HepG2 (cell line): ENCODE measurements at regions not wholly inside any gene's neighbourhood (a gene's known extent, or its start where the extent isn't known, plus 50 kb on each side); places are given as distances from the start of the nearest gene placed in this dataset.

Experiments
- ATAC-seq: fragments of 200-7000 bp; cut with Tn5 transposase; 3 replicates; pipeline ENCODE4 v1.9.1; 2020; ENCODE audit warnings: mild to moderate bottlenecking, moderate library complexity
- BruUV-seq: library from RNA; stranded (reverse); fragments of 400-500 nt; replicated peaks from 2 replicates; lab custom pipeline; 2021; lab: Mats Ljungman, UMichigan
- CTCF ChIA-PET: fragments of 300-600 bp; formaldehyde crosslinking; extraction: SDS; loops from one replicate; lab custom pipeline; 2021; ENCODE audit warnings: low total read pairs, inconsistent platforms, low intra/inter-chr PET ratio; lab: Yijun Ruan, JAX
- POLR2A ChIA-PET: fragments of 350-600 bp; sonication (Branson Sonifier 250); formaldehyde crosslinking; loops from one replicate; lab custom pipeline; 2020; ENCODE audit warnings: antibody characterized with exemption, inconsistent platforms; lab: Yijun Ruan, JAX
- DNase-seq: peaks from one replicate; pipeline ENCODE4 v3.0.0-alpha.2; 2015; ENCODE audit warnings: low spot score
- FAIRE-seq: peaks from 3 replicates; lab custom pipeline; 2011; peaks lifted over from hg19 to GRCh38; lab: Jason Lieb, UNC
- H2AFZ ChIP-seq: one replicate; pipeline ENCODE4 v1.6.1; 2011; ENCODE audit warnings: low read length, inconsistent platforms
- H3K27ac ChIP-seq: fragments of 300-600 bp; 3 replicates; pipeline ENCODE4 v1.8.0; 2011; ENCODE audit warnings: mixed run types, mild to moderate bottlenecking, mixed read lengths, low read length, inconsistent platforms; ENCODE audit not compliant: insufficient read depth; ENCODE audit errors: extremely low read length
- H3K27me3 ChIP-seq, 2 experiments: fragments of 200-600 bp in 1 of 2; 2 replicates in 1 of 2; 3 replicates in 1 of 2; pipeline versions ENCODE4 v1.6.0 to v1.8.0; 2011; ENCODE audit warnings: low read length in 2 of 2, mild to moderate bottlenecking in 2 of 2, moderate library complexity in 2 of 2, inconsistent platforms in 1 of 2; ENCODE audit not compliant: insufficient read depth in 2 of 2, control insufficient read depth in 1 of 2
- H3K36me3 ChIP-seq, 2 experiments: fragments of 200-600 bp in 1 of 2; replicated peaks in 1 of 2; 2 replicates in 1 of 2; 3 replicates in 1 of 2; pipeline versions ENCODE4 v1.5.1 to v1.8.0; 2011; ENCODE audit warnings: low read length in 2 of 2, inconsistent platforms in 1 of 2; ENCODE audit not compliant: insufficient read depth in 2 of 2, control insufficient read depth in 1 of 2
- H3K4me1 ChIP-seq: 2 replicates; pipeline ENCODE4 v1.5.1; 2012; ENCODE audit warnings: low read length, inconsistent platforms; ENCODE audit not compliant: insufficient read depth
- H3K4me2 ChIP-seq: 2 replicates; pipeline ENCODE4 v1.6.0; 2011; ENCODE audit warnings: low read depth, low read length, inconsistent platforms
- H3K4me3 ChIP-seq, 3 experiments: fragments of 200-600 bp in 1 of 3; sonication (generic), shearing (Covaris generic) in 1 of 3; replicated peaks in 1 of 3; 2 replicates each; pipeline ENCODE4 v1.5.1; 2011 to 2016; ENCODE audit warnings: low read length in 3 of 3, inconsistent platforms in 2 of 3, low read depth in 2 of 3, mild to moderate bottlenecking in 2 of 3, control low read depth in 1 of 3, mixed read lengths in 1 of 3; ENCODE audit not compliant: insufficient read depth in 1 of 3
- H3K79me2 ChIP-seq: one replicate; pipeline ENCODE4 v1.6.1; 2011; ENCODE audit warnings: low read length, inconsistent platforms; ENCODE audit not compliant: insufficient read depth
- H3K9ac ChIP-seq: 2 replicates; pipeline ENCODE4 v1.6.0; 2011; ENCODE audit warnings: mild to moderate bottlenecking, low read depth, low read length, inconsistent platforms; ENCODE audit not compliant: insufficient read depth
- H3K9me3 ChIP-seq: 2 replicates; pipeline ENCODE4 v1.5.1; 2012; ENCODE audit warnings: mild to moderate bottlenecking, low read length
- H4K20me1 ChIP-seq: 2 replicates; pipeline ENCODE4 v1.6.0; 2011; ENCODE audit warnings: inconsistent platforms, mild to moderate bottlenecking, low read length, moderate library complexity; ENCODE audit not compliant: insufficient read depth
- JUNB ChIP-seq: sonication (generic); formaldehyde crosslinking; IDR thresholded peaks from 2 replicates; pipeline ENCODE4 v1.8.0; 2022; ENCODE audit warnings: missing genetic modification reagents, mild to moderate bottlenecking, borderline replicate concordance
- MED1 ChIP-seq: sonication (generic); formaldehyde crosslinking; IDR thresholded peaks from 2 replicates; pipeline ENCODE4 v1.4.0; 2020; ENCODE audit warnings: missing genetic modification reagents
- PAX8 ChIP-seq: sonication (generic); formaldehyde crosslinking; IDR thresholded peaks from 2 replicates; pipeline ENCODE4 v1.8.0; 2022; ENCODE audit warnings: mild to moderate bottlenecking, missing genetic modification reagents, borderline replicate concordance
- SSRP1 ChIP-seq: IDR thresholded peaks from 2 replicates; pipeline ENCODE4 v1.6.1; 2016; ENCODE audit warnings: control low read depth
- TEAD3 ChIP-seq: optimal IDR thresholded peaks from 2 replicates; pipeline ENCODE3; 2016; ENCODE audit warnings: borderline replicate concordance
- ZNF550 ChIP-seq: sonication (generic); formaldehyde crosslinking; IDR thresholded peaks from 2 replicates; pipeline ENCODE4 v1.4.0; 2020; ENCODE audit warnings: mild to moderate bottlenecking, missing genetic modification reagents, borderline replicate concordance
- ZNF672 ChIP-seq: sonication (generic); formaldehyde crosslinking; IDR thresholded peaks from 2 replicates; pipeline ENCODE4 v1.8.1; 2022; ENCODE audit warnings: missing genetic modification reagents
- WGBS: methylation state at CpG from one replicate; pipeline ENCODE4 v1.1.6; 2017; ENCODE audit warnings: low lambda C conversion rate; 5-methylcytosine and 5-hydroxymethylcytosine counted together
- in situ Hi-C: cut with HindIII; loops from 2 replicates; pipeline ENCODE4 v1.10.0; 2017; ENCODE audit warnings: low pct_unique_long_range_greater_than_20kb; ENCODE audit not compliant: extremely low pct_ligation_motif_present
- intact Hi-C: fragments of 100-400 bp; cut with micrococcal nuclease; formaldehyde crosslinking; loops from one replicate; pipeline ENCODE4 v1.10.0; 2022; ENCODE audit not compliant: unreplicated experiment
- TF ChIP-seq, protein P1 (sequence below): conservative IDR thresholded peaks from 2 replicates; pipeline ENCODE4 v1.6.1; 2018; ENCODE audit warnings: missing genetic modification reagents
- TF ChIP-seq, protein P2 (sequence below): sonication (generic); formaldehyde crosslinking; IDR thresholded peaks from 2 replicates; pipeline ENCODE4 v1.5.0; 2020; ENCODE audit warnings: mild to moderate bottlenecking, missing genetic modification reagents, moderate library complexity

DNA sequence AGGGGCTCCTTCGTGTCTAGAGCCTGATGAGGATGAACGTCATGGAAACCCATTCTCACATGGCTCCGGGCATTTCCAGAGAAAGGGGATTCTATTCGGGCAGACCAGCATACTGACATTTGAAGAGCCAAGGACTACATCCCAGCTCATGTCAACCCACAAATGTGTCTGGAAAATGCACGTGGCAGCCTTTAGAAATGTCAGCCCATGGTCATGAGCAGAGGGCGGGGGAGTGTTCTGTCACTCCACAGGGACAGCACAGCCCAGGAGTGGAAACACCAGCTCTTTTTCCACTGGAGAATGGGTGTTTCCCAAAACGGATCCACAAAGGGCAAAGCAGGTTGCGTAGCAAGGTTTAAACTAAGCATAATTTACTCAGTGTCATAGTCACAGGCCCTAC lies 207.0 kb downstream of the BCOR start:
- no peaks in the 10 kb centered on the region for H3K27me3 ChIP-seq
- no peak overlapping the region for H3K4me3 ChIP-seq
- H3K27ac ChIP-seq, result no peak overlapping the region
- BruUV-seq, result no TSS peak
- H3K4me1 ChIP-seq, result no peaks in the 10 kb centered on the region
- ChIA-PET CTCF (no interaction called here), POLR2A (no interaction called here)
- H3K9ac ChIP-seq, result no peak overlapping the region
- H3K79me2 ChIP-seq, result no peaks in the 10 kb centered on the region
- in situ Hi-C loops, result loop anchor here (10.0 kb wide), 1 partner anchor 64 kb away; no protein-coding TSS in a partner anchor
- H3K9me3 ChIP-seq, result no peaks in the 10 kb centered on the region
- no peak overlapping the region for H3K4me2 ChIP-seq
- intact Hi-C loops, result no loop called here
- DNase-seq (no peak), FAIRE-seq (no peak), ATAC-seq (no peak)
- H3K36me3 ChIP-seq, result no peaks in the 10 kb centered on the region
- WGBS, result 67% methylated on average over 2 of the region's 8 CpGs
- TF ChIP-seq MED1 (CRISPR knock-in tag), result no peak
- no peak for TF ChIP-seq ZNF672 (CRISPR knock-in tag)
- TF ChIP-seq, protein P1, sequence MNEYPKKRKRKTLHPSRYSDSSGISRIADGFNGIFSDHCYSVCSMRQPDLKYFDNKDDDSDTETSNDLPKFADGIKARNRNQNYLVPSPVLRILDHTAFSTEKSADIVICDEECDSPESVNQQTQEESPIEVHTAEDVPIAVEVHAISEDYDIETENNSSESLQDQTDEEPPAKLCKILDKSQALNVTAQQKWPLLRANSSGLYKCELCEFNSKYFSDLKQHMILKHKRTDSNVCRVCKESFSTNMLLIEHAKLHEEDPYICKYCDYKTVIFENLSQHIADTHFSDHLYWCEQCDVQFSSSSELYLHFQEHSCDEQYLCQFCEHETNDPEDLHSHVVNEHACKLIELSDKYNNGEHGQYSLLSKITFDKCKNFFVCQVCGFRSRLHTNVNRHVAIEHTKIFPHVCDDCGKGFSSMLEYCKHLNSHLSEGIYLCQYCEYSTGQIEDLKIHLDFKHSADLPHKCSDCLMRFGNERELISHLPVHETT (CRISPR knock-in tag), result no peak
- TF ChIP-seq SSRP1 (CRISPR knock-in tag), result no peak
- TF ChIP-seq JUNB (CRISPR knock-in tag), result no peak
- TF ChIP-seq, protein P2, sequence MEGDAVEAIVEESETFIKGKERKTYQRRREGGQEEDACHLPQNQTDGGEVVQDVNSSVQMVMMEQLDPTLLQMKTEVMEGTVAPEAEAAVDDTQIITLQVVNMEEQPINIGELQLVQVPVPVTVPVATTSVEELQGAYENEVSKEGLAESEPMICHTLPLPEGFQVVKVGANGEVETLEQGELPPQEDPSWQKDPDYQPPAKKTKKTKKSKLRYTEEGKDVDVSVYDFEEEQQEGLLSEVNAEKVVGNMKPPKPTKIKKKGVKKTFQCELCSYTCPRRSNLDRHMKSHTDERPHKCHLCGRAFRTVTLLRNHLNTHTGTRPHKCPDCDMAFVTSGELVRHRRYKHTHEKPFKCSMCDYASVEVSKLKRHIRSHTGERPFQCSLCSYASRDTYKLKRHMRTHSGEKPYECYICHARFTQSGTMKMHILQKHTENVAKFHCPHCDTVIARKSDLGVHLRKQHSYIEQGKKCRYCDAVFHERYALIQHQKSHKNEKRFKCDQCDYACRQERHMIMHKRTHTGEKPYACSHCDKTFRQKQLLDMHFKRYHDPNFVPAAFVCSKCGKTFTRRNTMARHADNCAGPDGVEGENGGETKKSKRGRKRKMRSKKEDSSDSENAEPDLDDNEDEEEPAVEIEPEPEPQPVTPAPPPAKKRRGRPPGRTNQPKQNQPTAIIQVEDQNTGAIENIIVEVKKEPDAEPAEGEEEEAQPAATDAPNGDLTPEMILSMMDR (CRISPR knock-in tag), result no peak
- TF ChIP-seq ZNF550 (CRISPR knock-in tag), result no peak
- no peak for TF ChIP-seq TEAD3 (CRISPR knock-in tag)
- TF ChIP-seq PAX8 (CRISPR knock-in tag), result no peak
- H2AFZ ChIP-seq, result no peak overlapping the region
- no peaks in the 10 kb centered on the region for H4K20me1 ChIP-seq
